Large intestine (tissue), 3 donors: ENCODE measurements at regions not wholly inside any gene's neighbourhood (a gene's known extent, or its start where the extent isn't known, plus 50 kb on each side); places are given as distances from the start of the nearest gene placed in this dataset.

Experiments
- DNase-seq, 2 donors: peaks; one replicate each; pipeline versions ENCODE4 v3.0.0 to v3.0.0-alpha.2; 2013
- H3K27ac ChIP-seq: one replicate; pipeline ENCODE4 v1.5.1; 2013; ENCODE audit warnings: low read length
- H3K27me3 ChIP-seq: 2 replicates; pipeline ENCODE4 v1.6.1; 2013; ENCODE audit warnings: low read length; ENCODE audit not compliant: control insufficient read depth, insufficient read depth
- H3K36me3 ChIP-seq: 2 replicates; pipeline ENCODE4 v1.6.1; 2013; ENCODE audit warnings: low read length; ENCODE audit not compliant: control insufficient read depth, insufficient read depth
- H3K4me1 ChIP-seq: one replicate; pipeline ENCODE4 v1.6.1; 2013; ENCODE audit warnings: low read length; ENCODE audit not compliant: control insufficient read depth, insufficient read depth
- H3K4me3 ChIP-seq: one replicate; pipeline ENCODE4 v1.5.1; 2013; ENCODE audit warnings: low read length
- H3K9me3 ChIP-seq: one replicate; pipeline ENCODE4 v1.6.1; 2013; ENCODE audit warnings: mild to moderate bottlenecking, low read depth, low read length, moderate library complexity; ENCODE audit not compliant: control insufficient read depth
- WGBS: methylation state at CpG from one replicate; pipeline ENCODE4 v1.1.5; 2013; ENCODE audit warnings: low lambda C conversion rate; ENCODE audit not compliant: insufficient coverage; 5-methylcytosine and 5-hydroxymethylcytosine counted together

- Histone ChIP-seq H3K4me3 (no peak overlapping the region), H3K9me3 (no peaks in the 10 kb centered on the region), H3K27ac (no peak overlapping the region), H3K27me3 (no peaks in the 10 kb centered on the region), H3K36me3 (no peaks in the 10 kb centered on the region), H3K4me1 (no peaks in the 10 kb centered on the region)
- DNase-seq = no peak
- WGBS = 100% methylated on average over 1 of the region's 6 CpGs
Measured at GRCh38 chr1:193856261-193856660, 669.8 kb upstream of the B3GALT2 start.

DNA sequence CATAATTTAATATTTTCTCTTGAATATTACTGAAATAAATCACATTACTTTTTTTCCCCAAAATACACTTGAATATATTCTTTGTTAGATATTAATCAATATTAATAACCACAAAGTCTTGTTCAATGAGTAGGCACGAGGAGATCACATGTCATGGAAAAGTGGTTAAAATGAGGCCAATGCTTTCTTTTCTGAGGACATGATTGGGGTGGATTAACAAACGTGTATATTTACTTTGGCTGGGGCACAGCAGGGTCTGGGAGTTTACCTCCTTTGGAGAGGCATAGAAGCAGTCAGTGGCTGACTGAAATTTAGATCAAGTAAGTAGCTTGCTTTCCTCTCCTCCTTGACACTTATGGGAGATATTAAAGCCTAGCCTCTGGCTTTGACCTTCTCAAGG, 664.3 kb upstream of the B3GALT2 start:
- no peak for DNase-seq
- no peaks in the 10 kb centered on the region for H3K27me3 ChIP-seq
- no peaks in the 10 kb centered on the region for H3K9me3 ChIP-seq
- no peak overlapping the region for H3K4me3 ChIP-seq
- no peak overlapping the region for H3K27ac ChIP-seq
- no peaks in the 10 kb centered on the region for H3K36me3 ChIP-seq
- no peaks in the 10 kb centered on the region for H3K4me1 ChIP-seq
- WGBS = no CpG with 5 or more reads among the region's 2 CpGs

DNA sequence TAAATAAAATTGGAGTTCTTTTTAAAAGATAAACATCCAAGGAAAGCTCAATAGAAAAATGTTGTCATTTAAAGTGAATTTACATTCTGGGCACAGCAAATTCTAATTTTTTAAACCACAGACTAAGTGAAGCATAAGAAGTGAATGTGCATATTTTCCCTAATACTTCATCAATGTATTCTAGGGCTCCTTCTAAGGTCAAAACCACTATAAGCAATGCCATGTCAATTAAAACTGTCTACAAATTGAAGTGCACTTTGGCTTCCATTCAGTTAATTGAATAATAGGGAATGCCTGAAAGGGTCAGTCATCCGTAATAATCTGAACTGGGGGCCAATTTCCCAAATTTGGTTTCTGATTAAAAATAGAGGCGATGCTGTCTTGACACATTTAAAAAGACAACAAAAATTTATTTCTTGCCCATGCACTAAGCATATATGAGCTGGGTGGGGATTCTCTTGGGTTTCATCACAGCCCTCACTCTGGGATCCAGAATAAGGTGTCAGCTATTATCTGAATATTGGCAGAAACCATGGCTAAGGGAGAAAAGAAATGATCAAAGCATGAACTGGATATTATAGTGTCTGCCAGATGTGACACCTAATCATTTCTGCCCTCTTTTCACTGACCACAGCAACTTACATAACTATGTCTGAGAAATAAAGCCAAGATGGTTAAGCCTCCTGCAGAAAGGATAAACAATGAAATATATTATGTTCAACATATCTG, 660.6 kb upstream of the B3GALT2 start:
- H3K27me3 ChIP-seq = no peaks in the 10 kb centered on the region
- H3K4me1 ChIP-seq = no peaks in the 10 kb centered on the region
- no peaks in the 10 kb centered on the region for H3K9me3 ChIP-seq
- H3K4me3 ChIP-seq = no peak overlapping the region
- WGBS = no CpG with 5 or more reads among the region's 2 CpGs
- no peak overlapping the region for H3K27ac ChIP-seq
- no peak for DNase-seq
- no peaks in the 10 kb centered on the region for H3K36me3 ChIP-seq

GRCh38 chr1:193846411-193846810, 660.0 kb upstream of the B3GALT2 start:
- no peak overlapping the region for H3K4me3 ChIP-seq
- no peak for DNase-seq
- no peak overlapping the region for H3K27ac ChIP-seq
- peaks cover 3% of the 10 kb centered on the region for H3K9me3 ChIP-seq
- no peaks in the 10 kb centered on the region for H3K27me3 ChIP-seq
- no peaks in the 10 kb centered on the region for H3K36me3 ChIP-seq
- 97% methylated on average over 3 of the region's 3 CpGs for WGBS
- H3K4me1 ChIP-seq = no peaks in the 10 kb centered on the region

- DNase-seq = no peak
- H3K36me3 ChIP-seq = no peaks in the 10 kb centered on the region
- no peak overlapping the region for H3K4me3 ChIP-seq
- WGBS = no CpG with 5 or more reads among the region's 2 CpGs
- H3K9me3 ChIP-seq = peaks cover 3% of the 10 kb centered on the region
- no peaks in the 10 kb centered on the region for H3K4me1 ChIP-seq
- H3K27me3 ChIP-seq = no peaks in the 10 kb centered on the region
- H3K27ac ChIP-seq = no peak overlapping the region
Measured at GRCh38 chr1:193841857-193842256, 655.4 kb upstream of the B3GALT2 start.

DNA sequence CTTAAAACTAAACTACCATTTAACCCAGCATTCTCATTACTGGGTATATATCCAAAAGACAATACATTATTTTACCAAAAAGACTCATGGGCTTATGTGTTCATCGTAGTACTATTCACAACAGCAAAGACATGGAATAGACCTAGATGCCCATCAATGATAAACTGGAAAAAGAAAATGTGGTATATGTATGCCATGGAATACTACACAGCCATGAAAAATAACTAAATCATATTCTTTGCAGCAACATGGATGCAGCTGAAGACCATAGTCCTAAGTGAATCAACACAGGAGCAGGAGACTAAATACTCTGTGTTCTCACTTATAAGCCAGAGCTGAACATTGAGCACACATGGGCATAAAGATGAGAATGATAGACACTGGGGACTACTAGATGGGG, 645.1 kb upstream of the B3GALT2 start:
- 80% methylated on average over 1 of the region's 1 CpG for WGBS
- no peaks in the 10 kb centered on the region for H3K27me3 ChIP-seq
- no peaks in the 10 kb centered on the region for H3K4me1 ChIP-seq
- no peaks in the 10 kb centered on the region for H3K36me3 ChIP-seq
- no peak for DNase-seq
- no peak overlapping the region for H3K27ac ChIP-seq
- no peak overlapping the region for H3K4me3 ChIP-seq
- no peaks in the 10 kb centered on the region for H3K9me3 ChIP-seq

DNA sequence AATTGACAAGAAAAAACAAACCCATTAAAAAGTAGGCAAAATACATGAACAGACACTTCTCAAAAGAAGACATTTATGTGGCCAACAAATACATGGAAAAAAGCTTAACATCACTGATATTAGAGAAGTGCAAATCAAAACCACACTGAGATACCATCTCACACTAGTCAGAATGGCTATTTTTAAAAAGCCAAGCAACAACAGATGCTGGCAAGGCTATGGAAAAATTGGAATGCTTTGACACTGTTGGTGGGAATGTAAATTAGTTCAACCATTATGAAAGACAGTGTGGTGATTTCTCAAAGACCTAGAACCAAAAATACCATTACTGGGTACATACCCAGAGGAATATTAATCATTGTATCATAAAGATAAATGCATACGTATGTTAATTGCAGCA, 641.1 kb upstream of the B3GALT2 start:
- Histone ChIP-seq H3K27me3 (no peaks in the 10 kb centered on the region), H3K9me3 (no peaks in the 10 kb centered on the region), H3K4me1 (no peaks in the 10 kb centered on the region), H3K27ac (no peak overlapping the region), H3K4me3 (no peak overlapping the region), H3K36me3 (no peaks in the 10 kb centered on the region)
- no CpG with 5 or more reads among the region's 1 CpG for WGBS
- no peak for DNase-seq

DNA sequence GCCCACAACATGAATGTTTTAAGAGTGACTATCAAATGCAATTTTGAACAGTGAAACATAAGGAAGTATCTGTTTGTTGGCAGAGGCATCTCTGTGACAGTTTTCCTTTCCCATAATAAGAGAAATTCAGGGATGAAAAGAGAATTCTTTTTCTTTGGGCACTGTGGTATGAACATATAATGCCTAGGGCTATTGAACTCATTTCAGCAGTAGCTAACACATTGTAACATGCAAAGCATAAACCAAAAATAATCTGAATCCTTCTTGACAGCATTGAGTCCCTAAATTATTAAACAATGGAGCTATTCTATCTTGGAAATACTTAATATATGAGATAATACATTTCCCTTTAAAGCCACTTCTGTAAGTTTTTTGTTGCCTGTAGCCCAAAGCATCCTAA, 633.0 kb upstream of the B3GALT2 start:
- DNase-seq = no peak
- Histone ChIP-seq H3K36me3 (no peaks in the 10 kb centered on the region), H3K27ac (no peak overlapping the region), H3K9me3 (no peaks in the 10 kb centered on the region), H3K27me3 (no peaks in the 10 kb centered on the region), H3K4me3 (no peak overlapping the region), H3K4me1 (no peaks in the 10 kb centered on the region)

- no peaks in the 10 kb centered on the region for H3K36me3 ChIP-seq
- WGBS = 83% methylated on average over 1 of the region's 2 CpGs
- H3K4me3 ChIP-seq = no peak overlapping the region
- H3K9me3 ChIP-seq = no peaks in the 10 kb centered on the region
- no peaks in the 10 kb centered on the region for H3K27me3 ChIP-seq
- no peaks in the 10 kb centered on the region for H3K4me1 ChIP-seq
- no peak overlapping the region for H3K27ac ChIP-seq
- DNase-seq = no peak
Measured at GRCh38 chr1:193807208-193807607, 620.8 kb upstream of the B3GALT2 start.

DNA sequence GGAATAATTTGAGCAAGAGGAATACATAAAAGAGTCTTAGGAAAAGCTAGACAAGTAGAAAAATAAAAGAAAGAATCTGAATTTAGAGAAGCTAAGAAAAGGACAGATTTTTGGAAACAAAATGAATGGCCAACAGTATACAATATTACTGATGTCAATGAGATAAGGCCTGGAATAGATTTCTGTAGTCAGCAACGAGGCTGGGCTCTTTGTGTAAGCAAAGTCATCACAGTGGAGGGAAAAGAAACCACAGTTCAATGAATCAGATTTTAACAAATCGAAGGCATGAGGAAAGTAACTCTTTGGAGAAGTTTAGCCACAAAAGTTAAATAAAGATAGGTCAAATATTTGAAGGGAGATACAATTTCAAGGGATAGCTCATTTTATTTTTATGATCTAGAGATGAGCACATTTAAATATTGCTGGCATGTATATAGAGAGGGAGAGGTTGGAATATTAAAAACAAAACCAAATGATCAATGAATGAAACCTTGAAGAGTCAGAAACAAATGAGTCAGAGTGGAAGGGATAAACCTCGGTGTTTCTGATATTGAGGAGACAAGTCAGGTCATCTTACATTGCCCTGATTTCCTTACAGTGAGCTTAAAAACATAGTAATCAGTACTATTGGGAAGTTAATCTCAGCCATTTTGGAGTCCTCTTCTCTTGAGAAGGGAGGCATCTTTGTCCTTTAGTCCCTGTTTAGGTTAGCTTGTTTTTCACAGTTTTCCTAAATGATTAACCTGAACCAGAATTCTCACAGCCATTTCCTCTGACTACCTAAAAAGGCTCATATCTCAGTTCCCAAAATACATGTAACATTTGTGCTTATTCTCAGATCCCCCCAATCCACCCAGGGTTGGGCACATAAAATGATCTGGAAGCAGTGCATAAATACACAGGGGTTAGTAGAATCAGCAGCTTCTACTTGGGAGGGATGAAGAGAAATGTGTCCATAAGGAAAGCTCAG, 620.0 kb upstream of the B3GALT2 start:
- WGBS = 73% methylated on average over 3 of the region's 3 CpGs

More for the DNA sequence above, 620.0 kb upstream of the B3GALT2 start:
- no peak overlapping the region for H3K4me3 ChIP-seq
- H3K27ac ChIP-seq = no peak overlapping the region
- H3K4me1 ChIP-seq = no peaks in the 10 kb centered on the region
- no peaks in the 10 kb centered on the region for H3K36me3 ChIP-seq
- no peaks in the 10 kb centered on the region for H3K27me3 ChIP-seq
- no peak for DNase-seq
- no peaks in the 10 kb centered on the region for H3K9me3 ChIP-seq
